Activated T-cell treated with anti-CD3 and anti-CD28 coated beads, Interleukin-2, amount 50 U/mL, for 1 hour (primary cell): ENCODE measurements at regions not wholly inside any gene's neighbourhood (a gene's known extent, or its start where the extent isn't known, plus 50 kb on each side); places are given as distances from the start of the nearest gene placed in this dataset.
A peak's percentile ranks its signal among the peaks of the same experiment; 100 is the strongest.

Experiments
- DNase-seq: peaks from one replicate; pipeline ENCODE4 v3.0.0-alpha.2; 2020

- DNase-seq: no peak
Observed at GRCh38 chr17:77593081-77593480, 365.4 kb upstream of the TNRC6C start.

GRCh38 chr17:77594416-77595209, 363.9 kb upstream of the TNRC6C start:
- DNase-seq: no peak

GRCh38 chr17:77596491-77597417, 361.7 kb upstream of the TNRC6C start:
- DNase-seq: no peak

DNA sequence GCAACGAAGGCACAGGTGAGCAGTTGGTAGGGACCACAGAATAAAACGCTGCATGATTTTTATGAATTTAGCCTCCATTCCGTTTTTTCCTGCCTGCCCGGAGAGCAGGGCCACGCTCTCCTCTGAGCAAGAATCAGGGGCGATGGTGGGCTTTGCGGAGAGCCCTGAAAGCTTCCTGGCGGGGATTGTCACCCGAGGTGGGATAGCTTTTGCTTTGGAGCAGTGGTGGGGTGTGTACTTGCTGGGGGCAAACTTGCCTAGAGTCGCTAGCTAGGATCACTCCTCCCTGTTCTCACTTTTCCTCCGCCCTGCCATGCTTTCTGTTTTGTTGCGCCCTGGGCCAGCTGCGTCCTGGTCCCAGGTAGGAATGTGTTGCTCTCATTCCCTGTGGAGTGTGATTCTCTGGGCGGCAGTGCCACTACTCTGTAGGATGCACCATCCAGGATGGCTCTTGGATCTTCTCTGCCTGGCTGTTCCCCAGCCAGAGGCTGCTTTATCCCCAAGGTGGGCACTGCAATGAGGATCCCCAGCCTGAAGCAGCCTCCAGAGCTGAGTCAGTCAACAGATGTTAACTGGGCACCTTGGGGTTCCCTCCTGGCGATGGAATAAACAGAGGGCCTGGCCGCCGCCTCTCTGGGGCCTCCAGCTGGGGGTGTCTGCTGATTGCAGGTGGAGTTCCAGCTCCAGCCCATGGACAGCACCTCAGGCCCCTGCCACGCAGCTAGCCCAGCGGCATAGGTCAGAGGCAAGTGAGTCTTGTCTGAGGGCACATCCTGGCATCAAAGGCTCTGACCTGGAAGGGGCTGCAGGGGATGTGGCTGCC, 360.9 kb upstream of the TNRC6C start:
- DNase-seq: no peak

- no peak for DNase-seq
Observed at GRCh38 chr17:77598241-77598620, 360.3 kb upstream of the TNRC6C start.

GRCh38 chr17:77599699-77600098, 358.8 kb upstream of the TNRC6C start:
- no peak for DNase-seq

DNA sequence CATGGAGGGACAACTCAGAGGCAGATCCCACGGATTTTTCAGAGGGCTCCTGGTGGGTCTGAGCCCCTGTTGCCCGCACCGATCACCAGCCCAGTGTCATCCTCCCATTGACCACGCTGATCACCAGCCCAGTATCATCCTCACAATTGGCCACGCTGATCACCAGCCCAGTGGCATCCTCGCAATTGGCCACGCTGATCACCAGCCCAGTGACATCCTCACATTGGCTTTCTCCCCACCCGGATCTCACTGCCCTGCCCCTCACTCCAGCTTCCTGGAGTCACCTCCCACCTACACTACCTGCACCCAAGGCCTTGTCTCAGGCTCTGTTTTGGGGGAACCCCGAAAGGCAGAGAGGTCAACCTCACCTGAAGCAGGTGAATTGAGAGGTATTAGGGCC, 358.2 kb upstream of the TNRC6C start:
- DNase-seq: no peak

- DNase-seq: no peak
Observed at GRCh38 chr17:77601054-77601979, 357.2 kb upstream of the TNRC6C start.

- DNase-seq: no peak
Observed at GRCh38 chr17:77602062-77602746, 356.3 kb upstream of the TNRC6C start.

GRCh38 chr17:77602883-77603640, 355.4 kb upstream of the TNRC6C start:
- DNase-seq: no peak

DNA sequence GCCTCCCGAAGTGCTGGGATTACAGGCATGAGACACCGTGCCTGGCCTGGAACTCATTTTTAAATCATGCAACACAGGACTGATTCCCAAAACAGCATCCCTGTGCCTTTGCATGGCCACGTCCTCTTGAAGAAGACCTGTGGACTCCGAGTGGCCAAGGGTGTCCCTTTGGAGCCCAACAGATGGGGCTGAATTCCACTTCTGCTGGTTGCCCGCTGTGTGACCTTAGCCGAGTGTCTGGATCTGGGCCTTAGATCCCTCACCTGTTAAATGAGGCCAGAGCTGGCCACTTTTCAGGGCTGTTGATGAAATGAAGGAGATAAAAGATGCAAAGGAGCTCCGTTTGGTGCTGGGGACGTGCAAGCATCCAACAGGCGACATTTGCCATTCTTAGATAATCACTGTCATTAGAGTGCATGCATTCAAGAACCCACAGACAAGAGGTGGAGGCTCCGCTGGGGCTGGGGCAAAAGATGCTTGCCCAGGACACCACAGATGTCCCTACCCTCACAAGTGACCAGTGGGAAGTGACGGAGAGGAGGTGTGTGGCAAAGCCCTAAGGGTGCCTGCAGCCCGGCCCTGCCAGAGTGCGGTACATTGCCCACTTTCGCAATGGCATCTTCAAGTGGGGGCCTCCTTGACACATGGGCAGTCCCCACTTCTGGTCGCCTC, 354.1 kb upstream of the TNRC6C start:
- no peak for DNase-seq

GRCh38 chr17:77604973-77605313, 353.6 kb upstream of the TNRC6C start:
- DNase-seq: no peak

GRCh38 chr17:77606146-77606864, 352.2 kb upstream of the TNRC6C start:
- DNase-seq: no peak

GRCh38 chr17:77606865-77607210, 351.7 kb upstream of the TNRC6C start:
- DNase-seq: no peak

DNA sequence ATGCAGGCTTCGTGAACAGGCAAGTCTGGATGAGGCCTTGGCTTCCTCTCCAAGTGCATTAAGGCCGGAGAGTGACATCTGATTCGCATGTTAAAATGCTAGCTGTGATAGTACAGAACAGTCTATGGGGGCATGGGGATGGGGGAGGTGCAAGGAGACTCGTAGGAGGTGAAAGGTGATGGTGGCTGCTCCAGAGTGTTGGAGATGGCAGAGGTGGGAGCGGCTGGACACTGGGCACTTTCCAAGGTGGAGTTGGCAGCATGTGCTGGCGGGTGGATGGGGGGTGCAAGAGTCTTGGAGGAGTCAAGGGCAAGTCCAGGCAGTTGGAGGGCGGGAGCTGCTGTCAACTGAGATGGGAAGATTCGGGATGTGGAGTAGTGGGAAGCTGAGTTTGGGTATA, 350.9 kb upstream of the TNRC6C start:
- no peak for DNase-seq

DNA sequence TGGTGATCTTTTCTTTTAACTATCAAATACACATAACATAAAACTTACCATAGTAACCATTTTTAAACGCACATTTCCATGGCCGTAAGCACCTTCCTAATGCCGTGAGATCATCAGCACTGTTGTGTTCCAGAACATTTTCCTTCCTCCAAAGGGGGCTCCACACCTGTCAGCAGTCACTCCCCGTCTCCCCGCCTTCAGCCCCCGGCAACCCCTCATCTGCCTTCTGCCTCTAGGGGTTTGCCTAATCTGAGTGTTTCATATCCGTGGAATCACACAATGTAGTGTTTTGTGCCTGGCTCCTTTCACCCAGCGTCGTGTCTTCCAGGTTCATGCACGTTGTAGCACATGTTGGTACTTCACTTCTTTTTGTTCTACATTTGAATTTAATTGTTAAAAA, 350.1 kb upstream of the TNRC6C start:
- DNase-seq: no peak

- DNase-seq: peak; percentile 54
Observed at GRCh38 chr17:77609553-77610517, 348.7 kb upstream of the TNRC6C start.

- no peak for DNase-seq
Observed at GRCh38 chr17:77610518-77610893, 348.0 kb upstream of the TNRC6C start.
